RKO (cell line): ENCODE measurements at regions not wholly inside any gene's neighbourhood (a gene's known extent, or its start where the extent isn't known, plus 50 kb on each side); places are given as distances from the start of the nearest gene placed in this dataset.

Experiments
- DNase-seq: peaks from one replicate; pipeline ENCODE4 v3.0.0-alpha.2; 2016; ENCODE audit warnings: low spot score

DNA sequence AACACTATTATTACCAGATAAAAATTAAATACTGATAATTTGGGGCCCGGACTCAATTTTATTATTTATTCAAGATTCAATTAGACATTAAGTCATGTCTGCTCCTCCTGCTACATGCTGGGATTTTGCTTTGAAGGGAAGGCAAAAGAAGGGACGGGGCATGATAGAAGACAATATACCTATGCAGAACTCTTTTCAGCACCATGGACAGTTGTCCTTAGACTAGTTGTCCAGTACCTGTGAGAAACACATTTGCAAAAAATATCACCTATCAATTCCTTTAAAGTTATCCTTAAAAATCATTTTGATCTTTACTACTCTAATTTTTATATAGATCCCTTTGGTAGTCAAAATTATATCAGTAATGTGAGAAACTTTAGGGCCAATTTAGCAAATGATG, 100.2 kb upstream of the SULT1C3 start:
- peak; percentile 39 for DNase-seq

DNA sequence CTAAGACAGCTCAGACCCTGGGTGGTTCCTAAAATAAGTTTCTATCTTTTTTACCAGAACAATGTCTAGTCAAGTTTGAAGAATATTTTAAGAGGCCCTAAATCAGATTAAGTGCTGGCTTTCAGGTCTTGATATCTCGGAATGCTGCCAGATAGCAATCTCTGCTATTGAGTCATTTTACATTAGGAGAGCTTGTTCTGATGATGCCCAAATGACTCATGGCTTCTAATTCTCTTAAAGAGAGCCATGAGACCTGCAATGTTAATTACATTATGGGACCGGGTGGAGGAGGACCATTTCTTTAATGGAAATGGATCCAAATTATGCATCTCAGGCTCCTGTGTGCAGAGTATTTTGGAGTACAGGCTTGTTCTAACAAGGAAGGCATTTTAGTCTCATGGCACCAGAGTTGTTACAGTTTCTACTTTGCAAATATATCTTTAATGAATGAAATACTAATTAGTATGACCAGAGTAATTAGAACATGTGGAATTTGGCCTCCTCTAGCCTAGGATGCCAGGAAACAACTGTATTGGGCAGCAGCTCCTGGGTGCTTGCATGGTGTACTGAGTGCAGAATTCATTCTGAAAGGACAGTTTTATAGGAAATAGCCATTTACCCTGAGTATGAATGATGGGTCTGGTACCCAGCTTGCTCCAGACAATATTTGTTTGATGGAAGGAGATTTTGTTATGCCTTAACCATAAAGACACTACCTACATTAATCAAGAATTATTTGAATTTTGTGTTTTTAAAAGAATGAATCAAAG, 94.0 kb upstream of the SULT1C3 start:
- peak; percentile 56 for DNase-seq

DNA sequence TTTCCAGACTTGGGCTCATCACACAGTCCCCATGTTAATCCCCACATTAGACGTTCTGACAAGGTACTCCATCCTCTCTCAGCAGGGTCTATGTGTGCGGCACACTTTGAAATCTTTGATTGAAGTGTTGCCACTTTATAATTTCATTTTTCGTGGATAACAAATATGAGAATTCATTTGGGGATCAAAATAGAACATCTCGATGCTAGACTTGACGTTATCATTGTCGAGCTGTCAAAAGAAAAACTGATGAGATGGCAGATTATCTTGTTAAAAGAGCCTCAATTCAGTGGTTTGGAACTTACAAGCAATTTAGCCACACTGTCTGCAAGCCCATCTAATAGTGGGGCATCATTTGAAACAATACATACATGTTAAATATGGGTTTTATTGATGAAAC, 91.2 kb upstream of the SULT1C3 start:
- no peak for DNase-seq

DNA sequence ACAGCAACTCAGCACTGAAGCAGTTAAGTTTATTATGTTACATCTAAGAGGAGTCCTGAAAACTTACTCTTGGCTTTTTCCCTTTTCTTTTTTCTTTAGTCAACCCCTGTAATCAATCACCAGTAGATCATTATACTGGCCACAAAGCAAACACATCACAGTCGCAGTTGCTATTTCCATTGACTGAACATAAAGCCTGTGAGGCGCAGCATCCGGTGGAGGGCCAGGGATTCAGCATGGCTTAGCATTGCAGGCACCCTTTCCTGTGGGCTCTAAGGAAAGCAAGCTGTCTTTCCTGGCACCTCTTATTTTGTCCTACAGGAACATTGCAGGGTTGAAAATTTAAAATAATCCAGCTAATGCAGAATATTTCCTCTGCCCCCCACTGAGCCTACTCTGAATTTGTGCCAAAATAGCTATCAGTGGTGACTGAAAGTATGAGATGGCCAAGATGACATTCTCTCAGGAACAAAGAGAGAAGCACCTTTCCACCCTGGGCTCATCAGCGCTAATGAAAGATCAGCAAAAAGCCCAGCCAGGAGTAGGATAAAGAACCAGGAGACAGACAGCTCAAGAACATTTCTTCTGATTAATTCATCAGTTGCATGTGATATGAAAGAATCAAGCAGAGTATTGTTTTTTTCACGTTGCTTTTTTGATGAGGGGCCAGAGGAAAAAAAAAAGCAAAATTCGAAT, 85.3 kb upstream of the SULT1C3 start:
- no peak for DNase-seq

DNA sequence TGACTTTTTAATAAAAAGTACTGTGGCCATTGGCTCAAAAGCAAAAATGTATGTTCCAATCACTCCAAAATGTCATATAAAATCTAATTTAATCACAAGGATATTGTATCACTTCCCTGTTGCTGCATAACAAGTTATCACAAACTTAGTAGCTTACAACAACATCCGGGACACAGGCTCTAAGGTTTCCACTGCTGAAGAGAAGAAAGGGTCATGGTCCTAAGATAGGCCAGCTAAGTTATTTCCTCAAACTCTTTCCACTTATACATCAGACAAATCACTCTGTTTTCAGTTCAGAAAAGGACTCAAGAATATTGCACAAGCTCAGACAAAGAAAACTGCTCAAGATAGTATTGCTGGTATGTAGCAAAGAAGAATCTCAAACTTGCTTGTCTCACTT, 78.5 kb upstream of the SULT1C3 start:
- DNase-seq, result no peak

DNA sequence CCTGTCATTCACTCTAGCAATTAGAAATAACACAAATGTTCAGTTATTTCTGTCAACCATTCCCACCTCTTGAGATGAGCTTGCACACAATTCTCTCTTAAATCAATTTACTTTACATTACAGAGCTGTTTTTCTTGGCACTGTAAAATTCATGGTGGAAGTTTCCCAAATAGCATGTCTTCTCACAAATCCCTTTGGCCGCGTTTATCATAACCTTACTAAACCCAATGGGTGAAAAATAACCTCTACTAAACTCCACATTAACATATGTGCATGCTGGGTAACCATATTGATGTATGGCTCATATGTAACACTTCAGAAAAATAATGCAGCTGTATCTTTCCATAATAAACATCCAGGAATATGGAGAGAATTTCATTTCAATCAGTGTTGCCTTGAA, 75.5 kb upstream of the SULT1C3 start:
- no peak for DNase-seq

DNA sequence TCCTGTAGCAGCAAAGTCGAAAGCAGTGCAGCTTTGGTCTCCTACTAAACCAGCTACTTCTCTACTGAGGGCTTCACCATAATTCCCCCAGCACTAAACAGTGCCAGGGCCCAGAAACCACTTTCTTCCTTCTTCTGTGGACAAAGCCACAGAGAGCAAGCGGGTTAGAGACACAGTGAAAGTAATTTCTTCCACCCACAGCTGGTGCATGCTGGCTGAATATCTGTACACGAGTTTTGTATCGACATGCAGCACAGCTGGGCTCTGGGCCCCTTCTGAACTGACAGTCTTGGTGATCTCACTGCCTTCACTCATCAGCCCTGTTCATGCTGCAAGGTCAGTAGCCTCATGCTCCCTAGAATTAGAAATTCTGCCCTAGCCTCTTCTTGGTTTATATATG, 74.0 kb upstream of the SULT1C3 start:
- DNase-seq, result no peak

DNA sequence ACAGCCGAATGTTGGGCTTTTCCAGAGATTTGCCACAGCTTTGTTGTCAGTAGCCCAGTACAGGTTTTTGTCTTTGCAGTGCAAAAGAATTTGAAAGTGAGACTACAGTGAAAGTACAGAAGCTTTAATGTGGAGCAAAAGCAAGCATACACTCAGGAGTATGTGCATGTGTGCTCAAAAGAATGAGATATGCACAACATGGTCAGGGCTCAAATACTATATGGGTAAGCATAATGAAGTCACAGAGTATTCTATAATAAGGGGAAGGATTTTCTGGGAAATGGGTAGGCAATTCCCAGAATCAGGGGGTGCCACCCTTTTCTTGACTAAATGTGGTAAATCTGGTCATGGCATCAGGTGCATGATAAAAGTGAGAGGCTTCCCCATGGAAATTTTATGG, 72.1 kb upstream of the SULT1C3 start:
- DNase-seq, result no peak

DNA sequence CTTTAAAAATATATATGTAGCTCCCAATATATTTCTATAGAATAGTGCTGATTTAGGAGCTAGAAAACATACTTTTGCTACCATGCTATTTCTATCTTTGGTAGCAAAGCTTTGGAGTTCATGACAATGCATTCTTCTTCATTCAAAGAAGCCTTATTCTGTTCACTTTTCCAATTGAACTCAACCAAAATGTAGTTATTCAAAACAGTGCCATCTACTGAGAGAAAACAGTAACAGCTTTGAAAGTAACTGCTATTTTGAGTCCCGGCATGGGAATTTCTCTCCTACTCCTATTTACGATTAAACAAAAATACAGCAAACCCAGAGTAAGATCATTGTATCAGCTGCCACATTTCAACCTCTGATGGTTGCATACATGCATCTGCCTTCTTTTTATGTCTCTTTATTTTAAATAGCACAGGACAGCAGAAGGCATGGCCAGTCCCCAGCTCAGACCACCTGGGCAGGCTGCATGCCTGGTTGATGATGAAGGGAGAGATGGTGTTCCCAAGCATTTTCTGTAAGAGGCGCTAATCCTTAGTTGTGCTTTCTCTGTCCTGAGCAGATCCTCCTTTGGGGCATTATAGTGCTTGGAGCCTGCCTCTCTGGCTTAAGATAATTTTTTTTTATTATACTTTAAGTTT, 69.7 kb upstream of the SULT1C3 start:
- DNase-seq, result peak; percentile 48

DNA sequence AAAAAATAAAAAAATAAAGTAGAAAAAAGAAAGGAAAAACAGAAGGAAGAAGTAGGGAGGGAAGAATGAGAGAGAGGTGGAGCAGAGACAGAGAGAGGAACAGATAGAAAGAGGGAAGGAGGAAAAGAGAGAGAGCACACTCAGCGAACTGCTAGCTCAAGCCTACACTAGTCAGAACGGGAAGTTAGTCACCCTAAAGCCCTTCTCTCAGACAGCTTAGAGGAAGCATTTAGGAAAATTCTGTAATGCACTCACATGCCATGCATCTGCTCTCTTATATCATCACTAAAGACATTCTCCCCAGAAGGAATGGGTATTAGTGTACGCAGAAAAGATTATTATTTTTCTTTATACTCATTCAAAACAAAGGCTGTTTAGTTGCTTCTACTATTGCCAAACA, 68.1 kb upstream of the SULT1C3 start:
- no peak for DNase-seq

DNA sequence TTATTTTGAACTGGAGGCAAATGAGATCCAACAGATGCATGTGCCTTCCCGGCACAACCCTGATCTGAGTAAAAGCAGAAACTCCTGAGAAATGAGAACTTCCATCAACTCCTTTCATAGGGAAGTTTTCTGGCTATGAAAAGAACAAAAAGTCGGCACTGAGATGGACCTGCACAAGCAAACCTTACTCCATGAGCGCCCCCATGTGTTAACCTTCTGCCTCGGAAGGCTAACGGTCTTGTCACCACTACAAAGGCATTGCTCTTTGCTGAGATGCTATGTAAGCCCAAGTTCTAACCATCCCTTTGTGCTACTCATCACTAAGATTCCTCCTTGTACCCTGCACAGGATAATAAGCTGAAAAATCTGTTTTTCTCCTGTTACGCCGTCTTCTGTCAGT, 57.3 kb upstream of the SULT1C3 start:
- peak; percentile 34 for DNase-seq

DNA sequence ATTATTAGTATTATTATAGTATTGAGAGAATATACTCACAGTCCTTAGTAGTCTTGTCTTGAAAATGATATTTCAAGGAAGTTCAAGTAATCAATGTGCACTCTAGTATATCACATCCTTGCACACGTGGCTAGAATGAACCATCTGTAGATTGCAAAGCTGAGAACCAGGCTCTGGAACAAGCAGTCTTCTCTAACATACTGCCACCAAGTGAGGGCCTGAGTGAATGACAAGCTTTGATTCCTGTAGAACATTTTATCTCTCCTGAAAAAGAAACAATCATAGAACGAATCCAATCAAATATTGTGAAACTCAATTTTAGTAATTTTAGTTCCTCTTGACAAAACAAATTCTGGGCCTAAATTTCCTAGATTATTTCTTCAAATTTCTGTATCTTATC, 55.3 kb upstream of the SULT1C3 start:
- peak; percentile 55 for DNase-seq

DNA sequence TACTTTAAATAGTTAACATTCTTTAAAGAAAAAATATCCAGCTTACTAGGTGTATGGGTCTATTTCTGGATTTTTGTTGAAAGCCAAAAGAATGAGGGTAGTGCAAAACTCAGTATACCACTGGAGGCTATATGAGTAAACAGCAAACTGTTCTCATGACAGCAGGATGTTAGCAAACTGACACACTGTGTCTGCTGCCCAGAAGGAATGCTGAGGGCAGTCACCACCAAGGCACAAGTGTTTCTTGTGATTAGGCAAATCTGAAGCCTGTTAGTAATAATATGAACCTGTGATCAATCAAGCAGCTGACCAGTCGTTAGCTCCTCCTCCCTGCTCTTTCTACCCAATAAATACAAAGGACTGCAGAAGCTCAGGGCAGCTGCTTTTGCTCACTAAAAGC, 50.5 kb upstream of the SULT1C3 start:
- DNase-seq, result peak; percentile 24
